NCI-H1417 treated with DMSO at 0.1 percent for 48 hours (cell line): ENCODE measurements at regions not wholly inside any gene's neighbourhood (a gene's known extent, or its start where the extent isn't known, plus 50 kb on each side); places are given as distances from the start of the nearest gene placed in this dataset.
"Not testable (repeated sequence)": the region's sequence is repeated elsewhere in the genome, so short reads cannot be mapped to it uniquely, and the experiment has no call there.

Experiments
- DNase-seq: peaks from one replicate; lab custom pipeline; 2025; lab: John Stamatoyannopoulos, UW

DNA sequence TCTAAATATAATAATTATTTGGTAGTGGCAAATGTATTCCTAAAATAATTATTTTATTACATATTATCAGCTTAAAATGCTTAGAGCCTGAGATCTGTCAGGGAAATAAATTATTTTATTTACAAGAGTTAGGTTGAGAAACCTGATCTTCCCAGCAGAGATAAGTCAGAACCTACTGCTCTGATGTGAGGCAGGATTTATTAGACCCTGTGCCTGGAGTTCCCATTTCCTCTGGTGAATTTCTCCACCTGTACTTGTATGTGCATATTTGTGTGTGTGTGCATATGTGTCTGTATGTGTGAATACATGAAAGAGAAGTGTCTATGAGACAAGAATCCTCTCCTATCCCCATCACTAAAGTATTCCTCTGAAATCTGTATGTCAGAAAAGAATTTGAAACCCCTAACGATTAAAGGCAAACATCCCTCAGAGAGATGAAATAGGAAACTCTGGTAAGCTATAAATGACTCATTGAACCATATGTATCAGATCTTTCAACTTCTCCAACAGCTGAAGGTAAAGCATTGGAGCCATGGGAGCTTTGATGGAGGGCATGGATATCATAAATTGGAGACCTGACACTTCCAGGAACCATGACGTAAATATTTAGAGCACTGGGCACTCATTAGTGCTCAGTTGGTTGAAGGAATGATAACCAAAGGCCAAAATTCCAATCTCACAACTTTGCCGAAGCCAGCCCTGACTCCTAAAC is 190.9 kb downstream of the XPNPEP1 start:
- DNase-seq = no peak

- DNase-seq = not testable (repeated sequence)
Observed at GRCh38 chr10:109729895-109730294, 193.4 kb downstream of the XPNPEP1 start.

- no peak for DNase-seq
Observed at GRCh38 chr10:109727436-109727835, 195.9 kb downstream of the XPNPEP1 start.

DNA sequence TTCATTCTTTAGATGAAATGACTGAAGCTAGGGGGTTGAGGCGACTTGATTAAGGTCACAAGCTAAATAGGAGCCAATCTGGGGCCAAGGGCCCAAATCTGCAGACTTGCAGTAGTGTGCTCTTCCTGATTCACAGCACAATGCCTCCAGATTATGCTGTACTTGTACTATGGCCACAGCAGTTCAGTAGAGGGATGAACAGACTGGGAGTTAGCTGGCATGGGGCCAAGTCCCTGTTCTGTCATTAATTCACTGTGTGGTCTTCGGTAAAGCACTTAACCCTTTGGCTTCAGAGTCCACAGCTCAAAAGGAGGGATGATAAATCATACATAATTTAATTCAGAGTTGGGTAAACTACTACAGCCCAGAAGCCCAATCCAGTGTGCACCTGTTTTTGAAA is 196.8 kb downstream of the XPNPEP1 start:
- DNase-seq = no peak

- no peak for DNase-seq
Observed at GRCh38 chr10:109723305-109723704, 200.0 kb downstream of the XPNPEP1 start.

- no peak for DNase-seq
Observed at GRCh38 chr10:109721453-109722064, 201.8 kb downstream of the XPNPEP1 start.

DNA sequence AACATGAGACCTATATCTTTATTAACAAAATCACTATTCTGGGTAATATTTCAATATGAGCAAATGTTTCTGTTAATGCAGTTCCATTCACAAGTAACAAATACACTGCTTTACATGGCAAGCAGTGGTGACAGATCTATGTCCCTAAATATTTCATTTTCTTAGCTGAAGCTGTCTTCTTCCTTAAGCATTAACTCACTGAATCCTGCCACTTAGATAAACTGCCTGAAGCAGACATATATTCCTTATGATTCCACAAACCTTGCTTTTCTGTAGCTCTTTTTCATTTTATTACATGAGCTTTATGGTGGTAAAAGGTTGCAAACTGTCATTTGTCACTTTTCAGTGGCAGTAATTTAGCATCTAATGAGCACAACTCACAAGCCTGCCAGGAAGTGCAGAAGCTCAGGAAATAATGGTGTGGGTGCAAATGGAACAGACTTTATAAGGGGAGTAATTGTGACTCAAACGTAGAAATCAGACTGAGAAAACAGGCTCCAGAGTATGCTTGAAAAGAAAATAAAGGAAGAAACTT is 217.2 kb downstream of the XPNPEP1 start:
- no peak for DNase-seq

DNA sequence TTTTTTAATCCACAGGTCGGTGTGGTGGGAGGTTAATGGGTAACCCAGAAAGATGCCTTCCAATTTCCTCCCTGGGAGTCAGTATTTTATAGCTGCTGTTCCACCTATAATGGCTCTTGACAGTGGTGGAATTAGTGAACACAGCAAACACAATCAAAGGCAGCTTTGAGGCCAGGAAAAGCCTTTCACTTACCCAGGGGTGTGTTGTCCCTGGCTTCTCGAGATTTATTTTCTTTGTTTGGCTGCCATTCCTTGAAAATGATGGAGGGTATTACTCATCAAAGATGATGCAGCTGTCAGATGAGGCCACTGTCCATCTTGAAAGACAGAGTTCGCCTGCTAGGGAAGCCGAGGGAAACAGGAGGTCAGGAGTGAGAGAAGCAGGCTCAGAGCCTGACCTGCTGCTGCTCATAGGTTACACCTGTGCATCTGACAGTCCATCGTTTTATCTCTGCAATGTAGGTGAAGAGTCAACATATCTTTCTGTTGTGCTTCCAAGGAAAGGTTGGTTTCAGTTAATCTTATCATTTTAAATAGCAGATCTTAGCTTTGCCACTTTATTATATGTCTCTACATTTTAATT is 221.6 kb downstream of the XPNPEP1 start:
- no peak for DNase-seq

GRCh38 chr10:109698882-109699664 is 224.2 kb downstream of the XPNPEP1 start:
- DNase-seq = no peak

- no peak for DNase-seq
Observed at GRCh38 chr10:109698086-109698485, 225.2 kb downstream of the XPNPEP1 start.

DNA sequence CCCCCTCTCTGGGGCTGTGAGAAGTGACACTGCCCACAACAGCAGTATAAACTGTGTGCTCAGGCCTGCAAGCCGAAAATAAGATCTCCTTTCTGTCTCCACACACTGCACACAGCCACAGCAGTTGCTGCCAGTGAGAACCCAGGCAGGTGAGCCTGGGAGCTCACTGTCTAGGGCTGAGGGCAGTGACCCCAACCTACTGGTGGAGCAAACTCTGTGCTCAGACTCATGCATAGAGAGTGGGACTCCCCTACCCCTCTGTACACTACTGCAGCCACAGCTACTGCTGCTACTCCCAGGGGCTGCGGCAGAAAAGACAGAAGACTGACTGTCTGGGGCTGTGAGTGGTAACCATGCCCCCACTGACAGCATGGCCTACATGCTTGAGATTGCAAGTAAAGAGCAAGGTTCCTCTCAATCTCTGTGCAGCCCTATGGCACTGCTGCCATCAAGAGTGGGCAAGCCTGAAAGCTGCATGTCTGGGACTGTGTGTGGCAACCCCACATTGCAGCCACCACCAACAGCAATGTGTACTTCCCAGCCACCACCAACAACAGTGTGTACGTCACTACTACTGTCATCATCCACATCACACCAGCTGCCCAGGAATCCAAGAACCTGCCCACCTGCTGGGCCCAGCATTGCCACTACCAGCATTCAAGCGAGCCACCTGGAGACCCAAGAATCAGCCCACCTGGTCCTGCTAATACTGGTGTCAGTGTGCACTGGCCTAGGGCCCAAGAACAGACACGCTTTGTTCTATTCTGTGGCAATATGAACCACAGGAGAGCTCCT is 226.1 kb downstream of the XPNPEP1 start:
- DNase-seq = no peak

- no peak for DNase-seq
Observed at GRCh38 chr10:109696462-109696861, 226.8 kb downstream of the XPNPEP1 start.

GRCh38 chr10:109695988-109696387 is 227.3 kb downstream of the XPNPEP1 start:
- no peak for DNase-seq

DNA sequence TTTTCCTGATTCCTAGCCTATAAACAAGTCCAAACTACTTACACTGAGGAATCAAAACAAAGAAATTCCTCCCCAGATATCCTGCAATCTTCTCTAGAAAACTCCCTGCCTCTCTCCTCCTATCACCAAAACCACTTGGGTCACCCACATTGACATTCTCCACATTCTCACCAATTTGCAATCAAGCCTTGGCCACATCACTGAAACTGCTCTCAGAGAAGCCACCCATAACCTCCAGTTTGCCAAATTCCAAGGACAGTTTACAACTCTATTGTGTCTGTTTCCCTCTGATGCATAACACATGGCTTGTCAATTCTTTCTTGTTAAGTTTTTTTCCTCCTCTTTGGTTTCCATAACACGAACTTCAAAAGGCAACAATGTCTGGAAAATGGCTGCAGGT is 233.5 kb downstream of the XPNPEP1 start:
- DNase-seq = no peak

DNA sequence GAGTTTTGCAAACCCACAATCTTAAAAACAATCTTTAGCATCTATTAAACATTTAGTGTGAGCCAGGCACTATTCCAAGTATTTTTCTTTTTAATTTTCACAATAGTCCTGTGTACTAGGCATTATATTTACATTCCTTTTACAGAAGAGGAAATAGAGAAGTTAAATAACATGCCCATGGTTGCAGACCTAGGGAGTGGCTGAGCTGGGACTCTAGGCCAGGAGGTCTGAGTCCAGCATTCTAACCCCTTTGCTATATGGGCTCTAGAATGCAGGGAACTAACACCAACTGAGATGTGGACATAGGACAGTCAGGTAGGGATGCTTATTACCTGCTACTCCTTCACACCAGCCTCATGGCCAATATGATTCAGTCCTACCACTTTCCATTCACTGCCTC is 243.8 kb downstream of the XPNPEP1 start:
- DNase-seq = no peak

- DNase-seq = no peak
Observed at GRCh38 chr10:109678857-109679256, 244.5 kb downstream of the XPNPEP1 start.

- DNase-seq = no peak
Observed at GRCh38 chr10:109676703-109677102, 246.6 kb downstream of the XPNPEP1 start.

- DNase-seq = no peak
Observed at GRCh38 chr10:109668703-109669102, 254.6 kb downstream of the XPNPEP1 start.

DNA sequence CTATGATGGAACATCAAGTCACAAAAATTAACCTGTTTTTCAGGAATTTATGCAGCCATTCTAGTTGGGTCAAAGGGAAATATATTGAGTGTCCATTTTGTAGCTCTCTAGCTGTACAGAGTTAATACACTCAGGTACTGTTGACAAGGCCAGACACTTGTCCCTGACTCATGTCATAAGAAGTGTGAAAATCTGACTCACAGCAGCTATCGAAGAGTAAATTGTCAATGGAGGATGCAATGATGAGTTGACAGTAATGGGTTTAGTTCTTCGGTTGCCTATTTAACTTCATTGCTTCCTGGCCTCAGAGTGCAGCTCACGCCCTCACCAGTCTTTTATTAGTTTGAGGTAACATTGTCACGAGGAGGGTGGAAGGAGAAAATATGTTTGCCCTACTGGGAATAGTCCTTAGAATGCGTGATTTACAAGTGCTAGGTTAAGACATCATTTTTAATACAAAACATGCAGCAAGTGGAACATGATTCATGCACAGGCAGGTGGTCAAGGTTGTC is 255.1 kb downstream of the XPNPEP1 start:
- no peak for DNase-seq

DNA sequence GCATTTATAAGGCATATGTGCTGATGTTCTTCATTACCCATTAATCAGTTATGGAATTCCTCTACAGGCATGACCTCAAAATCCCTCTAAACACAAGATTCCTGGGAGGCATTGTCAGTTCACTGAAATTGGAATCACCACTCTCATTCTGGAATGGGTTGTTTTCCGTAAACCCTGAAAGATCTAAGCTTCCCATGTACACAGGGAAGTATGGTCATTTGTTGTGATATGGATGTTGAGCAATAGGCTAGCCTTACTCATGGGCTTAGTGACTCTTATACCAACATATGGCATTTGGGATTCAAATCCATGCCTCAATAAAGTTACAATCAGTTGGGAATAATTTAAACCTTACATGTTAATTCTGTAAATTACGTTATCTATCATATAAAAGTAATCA is 258.0 kb downstream of the XPNPEP1 start:
- DNase-seq = no peak

- no peak for DNase-seq
Observed at GRCh38 chr10:109664554-109664953, 258.8 kb downstream of the XPNPEP1 start.
